Neural progenitor cell (in vitro differentiated cells): ENCODE measurements at regions not wholly inside any gene's neighbourhood (a gene's known extent, or its start where the extent isn't known, plus 50 kb on each side); places are given as distances from the start of the nearest gene placed in this dataset.
A peak's percentile ranks its signal among the peaks of the same experiment; 100 is the strongest.

Source experiments
- DNase-seq: peaks from one replicate; pipeline ENCODE4 v3.0.0-alpha.2; 2016; ENCODE audit warnings: low spot score
- H2AFZ ChIP-seq: fragments of 200-600 bp; sonication (generic); replicated peaks from 2 replicates; pipeline ENCODE4 v1.6.1; 2016; ENCODE audit warnings: antibody characterized with exemption
- H3F3A ChIP-seq: fragments of 200-600 bp; sonication (generic); 2 replicates; pipeline ENCODE4 v1.6.1; 2016; ENCODE audit warnings: antibody characterized with exemption, low read depth
- H3K27ac ChIP-seq: fragments of 200-600 bp; sonication (generic); 2 replicates; pipeline ENCODE4 v1.5.1; 2016; ENCODE audit warnings: mild to moderate bottlenecking
- H3K27me3 ChIP-seq: fragments of 200-600 bp; sonication (generic); 2 replicates; pipeline ENCODE4 v1.6.1; 2016; ENCODE audit warnings: mild to moderate bottlenecking, moderate library complexity
- H3K36me3 ChIP-seq: fragments of 200-600 bp; sonication (generic); 2 replicates; pipeline ENCODE4 v1.5.1; 2016
- H3K4me1 ChIP-seq: fragments of 200-600 bp; sonication (generic); 2 replicates; pipeline ENCODE4 v1.6.1; 2016; ENCODE audit warnings: mixed run types
- H3K4me2 ChIP-seq: fragments of 200-600 bp; sonication (generic); 2 replicates; pipeline ENCODE4 v1.6.1; 2016
- H3K4me3 ChIP-seq: fragments of 200-600 bp; sonication (generic); 2 replicates; pipeline ENCODE4 v1.5.1; 2016
- H3K79me2 ChIP-seq: fragments of 200-600 bp; sonication (generic); 2 replicates; pipeline ENCODE4 v1.6.1; 2016; ENCODE audit warnings: low read depth
- H3K9ac ChIP-seq: fragments of 200-600 bp; sonication (generic); 2 replicates; pipeline ENCODE4 v1.6.1; 2016
- H3K9me3 ChIP-seq: fragments of 200-600 bp; sonication (generic); 2 replicates; pipeline ENCODE4 v1.5.1; 2016; ENCODE audit warnings: low read depth
- H4K20me1 ChIP-seq: fragments of 200-600 bp; sonication (generic); 2 replicates; pipeline ENCODE4 v1.6.1; 2016; ENCODE audit warnings: low read depth
- H3K27ac Mint-ChIP-seq: 3 replicates; pipeline ENCODE4 v1.8.0; 2021; ENCODE audit warnings: mixed read lengths
- H3K27me3 Mint-ChIP-seq: 2 replicates; pipeline ENCODE4 v1.8.0; 2022; ENCODE audit warnings: low read depth, mild to moderate bottlenecking, inconsistent platforms, moderate library complexity, mixed read lengths; ENCODE audit not compliant: insufficient read depth
- H3K36me3 Mint-ChIP-seq: 3 replicates; pipeline ENCODE4 v1.8.0; 2021; ENCODE audit warnings: mixed read lengths
- H3K4me1 Mint-ChIP-seq: 3 replicates; pipeline ENCODE4 v1.8.0; 2021; ENCODE audit warnings: mixed read lengths
- H3K4me3 Mint-ChIP-seq: 3 replicates; pipeline ENCODE4 v1.8.0; 2021; ENCODE audit warnings: mild to moderate bottlenecking, moderate library complexity, mixed read lengths
- H3K9me3 Mint-ChIP-seq: 3 replicates; pipeline ENCODE4 v1.8.0; 2020; ENCODE audit warnings: mixed read lengths
- CTCF ChIP-seq: fragments of 200-600 bp; sonication (generic); IDR thresholded peaks from 2 replicates; pipeline ENCODE4 v1.5.1; 2017; ENCODE audit warnings: antibody characterized with exemption, mild to moderate bottlenecking
- EZH2 ChIP-seq: fragments of 200-600 bp; sonication (generic); IDR thresholded peaks from 2 replicates; pipeline ENCODE4 v1.6.1; 2017; ENCODE audit warnings: antibody characterized with exemption, mild to moderate bottlenecking, moderate library complexity
- EZH2phosphoT487 ChIP-seq: fragments of 200-600 bp; sonication (generic); IDR thresholded peaks from 2 replicates; pipeline ENCODE4 v1.6.1; 2017; ENCODE audit warnings: antibody characterized with exemption

GRCh38 chr16:85550422-85550864, 62.7 kb upstream of the GSE1 start:
- no peaks in the 10 kb centered on the region for H3K9me3 ChIP-seq
- no peak overlapping the region for H3K9ac ChIP-seq
- no peaks in the 10 kb centered on the region for H3K36me3 ChIP-seq
- peaks cover 29% of the 10 kb centered on the region for H3K4me1 ChIP-seq
- DNase-seq = no peak
- peaks cover 2% of the 10 kb centered on the region for H3K9me3 Mint-ChIP-seq
- H3K27ac ChIP-seq = no peak overlapping the region
- H4K20me1 ChIP-seq = peaks cover 4% of the 10 kb centered on the region
- TF ChIP-seq EZH2phosphoT487 (no peak), CTCF (peak; percentile 26), EZH2 (no peak)
- H3K27me3 ChIP-seq = peaks cover 14% of the 10 kb centered on the region
- no peak overlapping the region for H3K4me2 ChIP-seq
- no peak overlapping the region for H2AFZ ChIP-seq
- H3K4me3 ChIP-seq = no peak overlapping the region
- H3K27me3 Mint-ChIP-seq = peaks cover 9% of the 10 kb centered on the region
- H3K4me1 Mint-ChIP-seq = peaks cover 26% of the 10 kb centered on the region
- peaks cover 49% of the 10 kb centered on the region for H3F3A ChIP-seq
- H3K36me3 Mint-ChIP-seq = no peaks in the 10 kb centered on the region
- H3K79me2 ChIP-seq = no peaks in the 10 kb centered on the region
- H3K27ac Mint-ChIP-seq = no peak overlapping the region
- H3K4me3 Mint-ChIP-seq = no peak overlapping the region

DNA sequence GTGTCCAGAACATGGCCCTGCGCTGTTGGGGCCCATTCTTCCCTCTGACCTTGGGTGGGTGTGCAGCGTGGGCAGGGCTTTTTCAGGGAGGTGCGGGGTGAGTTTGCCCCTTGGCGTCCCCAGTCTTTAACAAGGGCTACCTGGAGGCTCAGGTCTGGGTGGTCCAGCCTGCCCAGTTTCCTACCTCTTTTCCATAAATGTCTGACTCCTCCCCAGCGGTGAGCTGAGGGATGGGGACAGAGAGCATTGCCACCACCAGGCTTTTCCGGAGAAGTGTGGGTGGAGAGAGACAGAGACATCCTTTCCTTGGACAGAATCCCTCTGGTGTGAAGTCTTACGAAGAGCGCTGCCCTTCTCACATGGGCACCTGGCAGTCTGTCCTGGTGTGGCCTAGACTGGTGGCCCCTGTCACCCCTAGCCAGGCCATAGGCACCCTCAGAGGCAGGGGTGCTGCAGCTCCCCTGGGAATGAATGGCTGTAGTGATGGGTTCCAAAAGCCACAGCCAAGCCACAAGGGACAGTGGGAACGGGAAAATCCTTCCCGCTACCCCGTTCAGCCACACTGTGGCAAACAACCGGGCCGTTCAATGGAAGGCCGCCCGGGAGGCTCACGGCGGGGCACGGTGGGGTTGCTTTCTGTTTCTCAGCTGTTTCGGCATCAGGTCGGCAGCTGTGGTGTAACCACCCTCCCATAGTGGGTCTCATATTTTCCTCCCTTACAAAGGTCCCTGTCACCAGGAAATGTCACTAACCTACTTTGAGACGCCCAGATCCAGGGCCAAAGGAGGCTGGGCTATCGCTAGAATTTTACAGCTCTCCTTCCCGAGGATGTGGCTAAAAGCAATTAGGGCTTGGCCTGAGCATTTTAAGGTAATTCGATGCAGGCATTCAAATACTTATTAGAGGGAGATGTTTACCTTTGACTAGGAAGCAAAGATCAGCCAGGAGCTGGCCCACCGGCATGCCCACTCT, 61.9 kb upstream of the GSE1 start:
- Histone ChIP-seq H3K9ac (no peak overlapping the region), H3K4me1 (peaks cover 37% of the 10 kb centered on the region), H3K4me3 (no peak overlapping the region), H4K20me1 (peaks cover 10% of the 10 kb centered on the region), H2AFZ (no peak overlapping the region), H3K36me3 (no peaks in the 10 kb centered on the region), H3K27ac (no peak overlapping the region), H3F3A (peaks cover 57% of the 10 kb centered on the region), H3K9me3 (no peaks in the 10 kb centered on the region), H3K27me3 (peaks cover 22% of the 10 kb centered on the region), H3K79me2 (no peaks in the 10 kb centered on the region), H3K4me2 (no peak overlapping the region)
- Mint-ChIP-seq H3K9me3 (peaks cover 2% of the 10 kb centered on the region), H3K36me3 (no peaks in the 10 kb centered on the region), H3K4me3 (peak overlapping the region; percentile 72), H3K27me3 (peaks cover 11% of the 10 kb centered on the region), H3K4me1 (peaks cover 28% of the 10 kb centered on the region), H3K27ac (peak overlapping the region; percentile 78)
- DNase-seq = no peak
- TF ChIP-seq EZH2phosphoT487 (no peak), CTCF (no peak), EZH2 (no peak)

DNA sequence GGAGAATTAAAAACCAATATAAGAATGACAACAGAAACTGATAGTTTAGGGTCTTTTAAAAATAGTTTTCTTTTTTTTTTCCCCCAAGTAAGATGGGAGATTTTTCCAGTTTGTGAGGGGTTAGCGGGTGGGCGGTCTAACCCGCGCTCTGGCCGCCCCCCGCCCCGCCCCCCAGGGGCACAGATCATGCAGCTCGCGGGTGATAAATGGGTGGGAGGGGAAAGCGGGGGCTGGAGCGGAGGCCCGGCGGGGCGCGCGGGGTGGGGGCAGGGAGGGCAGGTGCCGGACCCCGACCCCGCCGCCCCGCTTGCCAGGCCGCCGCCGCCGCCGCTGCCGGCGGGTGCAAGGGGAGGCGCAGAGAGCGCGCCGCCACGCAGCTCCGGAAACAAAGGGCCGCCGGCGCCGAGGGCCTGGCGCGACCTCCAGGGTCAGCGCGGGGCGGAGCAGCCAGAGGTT, 60.1 kb upstream of the GSE1 start:
- peaks cover 9% of the 10 kb centered on the region for H3K27me3 Mint-ChIP-seq
- no peaks in the 10 kb centered on the region for H3K9me3 ChIP-seq
- DNase-seq = peak; percentile 95
- no peak for TF ChIP-seq EZH2
- TF ChIP-seq EZH2phosphoT487 = no peak
- TF ChIP-seq CTCF = no peak
- H3K4me3 Mint-ChIP-seq = peak overlapping the region; percentile 84
- no peaks in the 10 kb centered on the region for H3K36me3 ChIP-seq
- H3K4me1 Mint-ChIP-seq = peaks cover 36% of the 10 kb centered on the region
- peaks cover 71% of the 10 kb centered on the region for H3F3A ChIP-seq
- no peak overlapping the region for H3K27ac ChIP-seq
- H4K20me1 ChIP-seq = peaks cover 24% of the 10 kb centered on the region
- H3K4me3 ChIP-seq = peak overlapping the region; percentile 61
- H3K27me3 ChIP-seq = peaks cover 39% of the 10 kb centered on the region
- peak overlapping the region; percentile 94 for H3K4me2 ChIP-seq
- no peaks in the 10 kb centered on the region for H3K36me3 Mint-ChIP-seq
- no peak overlapping the region for H2AFZ ChIP-seq
- no peak overlapping the region for H3K9ac ChIP-seq
- no peaks in the 10 kb centered on the region for H3K79me2 ChIP-seq
- peaks cover 50% of the 10 kb centered on the region for H3K4me1 ChIP-seq
- peak overlapping the region; percentile 74 for H3K27ac Mint-ChIP-seq
- H3K9me3 Mint-ChIP-seq = peaks cover 2% of the 10 kb centered on the region
